GM18870 (cell line): ENCODE measurements at regions not wholly inside any gene's neighbourhood (a gene's known extent, or its start where the extent isn't known, plus 50 kb on each side); places are given as distances from the start of the nearest gene placed in this dataset.
"Not testable (repeated sequence)": the region's sequence is repeated elsewhere in the genome, so short reads cannot be mapped to it uniquely, and the experiment has no call there.

Experiments used
- ATAC-seq: cut with Tn5 transposase; IDR thresholded peaks from one replicate; pipeline ENCODE4 v1.9.1; 2021; ENCODE audit warnings: moderate library complexity; ENCODE audit not compliant: unreplicated experiment

DNA sequence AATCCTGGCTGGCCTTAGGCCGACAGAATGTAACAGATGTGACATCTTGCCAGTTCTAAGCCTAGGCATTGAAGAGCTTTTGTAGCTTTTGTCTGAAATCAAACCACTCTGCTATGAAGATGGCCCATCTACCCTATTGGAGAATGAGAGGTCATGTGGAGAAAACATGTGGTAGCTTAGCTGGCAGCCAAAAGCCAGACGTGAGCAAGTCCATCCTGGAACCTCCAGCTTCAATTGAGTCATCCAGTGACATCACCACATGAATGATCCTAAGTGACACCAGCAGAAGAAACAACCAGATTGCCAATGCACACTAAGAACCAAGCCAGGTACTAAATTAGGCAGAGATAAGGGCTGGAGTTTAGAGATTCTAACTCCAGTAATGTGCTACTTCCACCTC, 154.8 kb upstream of the ZFP42 start:
- no peak for ATAC-seq

DNA sequence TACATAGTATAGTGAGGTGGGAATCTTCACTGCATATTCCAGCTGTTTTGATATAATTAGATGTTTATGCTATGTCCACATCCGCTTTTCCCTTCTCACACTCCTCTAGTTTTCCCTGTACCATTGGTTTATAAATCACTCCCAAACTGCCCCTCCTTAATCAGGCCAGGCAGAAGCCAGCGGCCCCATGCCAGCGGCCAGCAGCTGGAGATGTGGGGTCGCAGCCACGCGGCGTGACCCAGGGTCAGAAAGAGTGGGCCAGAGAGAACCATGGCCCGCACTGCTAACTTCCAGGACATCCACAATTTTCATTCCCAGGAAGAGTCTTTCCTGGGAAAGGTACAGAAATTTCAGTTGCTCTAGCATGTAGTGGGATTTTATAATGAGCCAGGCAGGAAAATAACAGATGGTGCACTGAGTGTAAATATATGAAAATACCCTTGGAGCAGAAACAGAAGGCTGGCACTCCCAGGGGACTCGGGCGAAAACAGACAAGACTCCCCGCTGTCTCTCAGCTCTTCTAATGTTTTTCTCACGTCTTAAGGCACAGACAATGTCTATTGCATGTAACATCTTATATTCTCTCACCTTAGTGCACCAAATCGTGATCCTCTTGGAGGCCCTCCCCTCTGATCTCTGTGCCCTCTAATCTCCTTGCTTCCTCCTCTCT, 145.9 kb upstream of the ZFP42 start:
- no peak for ATAC-seq

DNA sequence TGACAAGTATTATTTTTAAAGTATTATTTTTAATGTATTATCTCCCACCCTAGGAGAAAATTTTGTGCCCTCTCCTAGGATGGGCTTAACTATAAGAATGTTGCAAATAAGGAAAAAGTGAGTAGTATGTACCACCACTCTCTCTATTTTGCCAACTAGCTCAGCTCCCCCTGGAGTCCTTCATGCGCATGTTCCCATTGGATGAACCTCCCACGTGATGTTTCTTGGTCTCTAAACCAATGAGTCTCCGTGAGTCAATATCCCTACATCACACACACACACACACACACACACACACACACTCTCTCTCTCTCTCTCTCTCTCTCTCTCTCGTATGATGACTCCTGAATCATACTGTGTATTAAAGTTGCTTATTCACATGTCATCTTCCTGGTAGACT, 129.7 kb upstream of the ZFP42 start:
- no peak for ATAC-seq

DNA sequence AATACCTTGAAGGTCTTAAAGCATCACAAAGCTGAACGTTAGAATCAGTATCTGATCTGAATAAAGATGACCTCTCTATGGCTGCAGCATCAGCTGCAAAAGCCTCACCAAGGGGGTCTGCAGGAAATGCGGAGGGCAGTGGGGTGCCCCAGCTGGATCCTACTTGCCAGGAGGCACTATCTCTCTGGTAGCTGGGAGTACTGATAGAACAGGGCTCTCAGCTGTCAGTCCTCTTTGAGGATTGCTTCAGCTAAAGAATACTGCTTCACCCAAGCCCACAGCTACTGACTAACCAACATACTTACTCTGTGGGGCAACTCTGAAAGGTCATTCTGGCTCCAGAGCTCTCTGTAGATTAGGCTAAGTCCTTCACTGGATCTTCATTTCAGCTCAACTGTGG, 112.5 kb upstream of the ZFP42 start:
- ATAC-seq, result no peak

DNA sequence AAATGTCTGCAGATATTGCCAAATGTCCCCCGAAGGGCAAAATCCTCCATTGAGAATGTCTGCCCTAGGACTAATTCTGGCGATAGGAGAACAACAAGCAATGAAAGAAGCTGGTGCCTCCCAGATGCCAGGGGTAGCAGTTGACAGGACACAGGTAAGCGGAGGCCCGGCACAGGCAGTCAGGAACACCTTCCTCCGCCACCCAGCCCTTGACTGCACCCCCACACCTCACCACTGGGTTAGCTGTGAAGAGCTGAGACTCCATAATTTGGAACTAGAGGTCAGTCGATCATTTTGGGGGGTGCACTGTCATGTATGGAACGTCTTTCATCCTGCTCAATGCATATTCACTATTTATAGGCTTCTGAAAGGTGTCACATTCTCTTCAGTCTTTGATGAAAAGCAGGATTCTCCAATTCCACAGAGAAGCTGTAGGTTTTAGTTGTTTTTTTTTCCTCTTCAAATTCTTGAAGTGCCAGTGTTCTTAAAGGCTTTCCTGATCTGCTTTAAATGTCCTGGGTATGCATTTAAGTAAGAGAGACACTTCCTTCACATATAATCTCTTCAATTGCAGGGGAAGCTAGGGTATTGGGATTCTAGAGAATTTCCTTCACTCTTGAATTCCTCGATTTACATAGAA, 111.6 kb upstream of the ZFP42 start:
- ATAC-seq, result no peak

DNA sequence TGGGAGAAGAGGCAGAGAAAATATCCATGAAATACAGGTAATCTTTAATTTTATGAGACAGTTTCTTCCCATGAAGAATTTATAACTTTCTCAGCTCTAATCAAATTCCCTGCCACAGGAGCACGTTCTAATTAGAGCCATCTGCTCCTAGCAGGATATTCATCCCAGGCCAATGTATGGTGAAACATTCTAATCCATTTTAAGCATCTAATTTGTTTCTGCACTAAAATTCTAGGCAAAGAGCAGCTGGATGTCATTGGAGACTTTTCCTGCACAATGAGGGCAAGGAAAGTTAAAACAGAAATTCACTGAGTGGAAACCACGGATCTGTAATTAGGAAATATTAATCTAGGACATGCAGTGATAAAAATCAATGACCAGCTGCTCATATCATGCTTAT, 107.7 kb upstream of the ZFP42 start:
- no peak for ATAC-seq

DNA sequence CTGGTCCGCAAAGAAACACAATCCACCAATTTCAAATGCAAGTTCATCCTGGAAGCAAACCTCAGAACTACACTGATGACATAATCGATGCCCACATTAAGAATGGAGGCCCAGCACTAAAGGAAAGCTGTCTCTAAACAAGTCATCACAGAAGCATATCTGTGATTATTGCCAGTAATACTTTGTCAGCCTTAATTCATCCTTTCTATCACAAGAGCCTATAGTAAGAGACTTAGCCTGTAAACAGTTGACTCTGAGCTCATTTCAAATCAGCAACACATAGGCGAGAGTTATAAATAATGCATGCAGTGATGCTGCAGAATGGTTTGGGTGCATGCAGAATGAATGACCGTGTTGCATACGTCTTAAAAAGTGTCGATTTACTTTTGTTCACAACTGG, 105.9 kb upstream of the ZFP42 start:
- ATAC-seq, result no peak

DNA sequence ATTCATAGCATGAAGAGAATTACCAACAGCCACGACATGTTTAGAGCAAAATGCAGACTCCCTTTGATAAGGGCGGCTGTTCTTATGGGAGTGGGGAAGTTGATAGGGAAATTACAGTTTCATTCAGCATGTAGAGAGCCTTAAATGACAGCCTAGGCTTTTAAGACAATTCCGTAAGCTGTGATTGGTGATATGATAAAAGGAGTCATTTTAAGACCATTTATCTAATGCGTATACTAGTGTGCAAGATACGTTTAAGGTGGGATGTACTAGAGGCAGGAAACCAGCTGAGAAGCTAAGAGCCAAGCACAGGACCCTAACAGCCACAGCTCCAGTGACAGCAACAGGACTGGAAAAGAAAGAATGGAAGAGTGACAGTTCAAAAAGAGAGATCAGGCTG, 102.2 kb upstream of the ZFP42 start:
- ATAC-seq, result no peak

DNA sequence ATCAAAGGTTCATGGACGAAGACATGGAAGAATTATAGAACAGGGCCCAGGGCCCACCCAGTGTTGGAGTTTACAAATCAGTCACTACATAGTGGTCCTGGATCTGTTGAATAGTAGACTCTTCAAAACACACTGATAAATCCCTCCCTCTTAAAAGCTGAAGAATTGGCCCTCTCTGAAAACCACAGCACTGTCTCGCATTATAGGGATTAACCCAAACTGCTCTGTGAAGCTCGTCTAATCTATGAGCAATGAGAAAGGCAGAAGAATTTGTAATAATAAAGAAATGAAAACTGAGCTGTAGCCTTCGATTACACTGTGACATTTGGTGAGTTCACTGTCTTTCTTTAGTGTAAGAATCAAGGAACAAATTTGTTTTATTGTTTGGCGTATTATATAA, 92.5 kb upstream of the ZFP42 start:
- ATAC-seq, result no peak

DNA sequence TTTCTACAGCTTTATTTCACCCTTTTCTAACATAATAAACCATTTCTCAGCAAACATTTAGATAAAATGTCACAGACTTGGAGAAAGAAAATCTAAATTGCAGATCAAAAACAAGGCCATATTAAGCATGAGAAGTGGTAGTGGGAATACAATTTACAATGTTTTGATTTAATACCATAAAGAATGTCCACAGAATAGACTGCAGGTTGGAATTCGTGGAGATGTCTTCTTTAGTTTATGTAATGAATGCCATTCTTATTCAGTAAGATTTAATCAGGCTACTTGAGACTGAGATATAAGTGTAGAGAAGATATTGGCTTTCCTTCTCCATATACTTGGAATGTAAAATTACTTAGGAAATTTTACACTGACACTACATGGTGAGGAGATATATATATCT, 91.9 kb upstream of the ZFP42 start:
- ATAC-seq, result no peak

DNA sequence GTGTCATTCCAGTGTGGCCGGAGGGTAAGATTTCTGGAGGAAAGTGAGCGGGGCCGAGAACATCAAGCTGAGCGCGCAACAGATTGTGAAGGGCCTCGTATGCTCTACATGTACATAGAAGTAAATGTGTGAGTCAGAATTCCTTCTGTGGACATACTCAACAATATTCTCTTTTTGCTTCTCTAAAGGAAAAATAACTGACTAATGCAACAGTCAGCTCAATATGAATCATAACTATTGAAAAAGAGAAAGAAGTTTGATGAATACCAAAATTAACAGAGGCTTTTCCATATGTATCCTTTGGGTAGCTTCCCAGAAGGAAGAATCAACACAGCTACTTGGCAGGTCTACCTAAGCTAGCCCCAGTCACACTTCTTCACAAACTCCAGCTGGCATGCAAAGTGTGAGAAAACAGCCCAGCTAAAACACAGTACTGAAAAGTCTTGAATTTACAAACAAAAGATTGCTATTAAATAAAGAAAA, 87.5 kb upstream of the ZFP42 start:
- no peak for ATAC-seq

DNA sequence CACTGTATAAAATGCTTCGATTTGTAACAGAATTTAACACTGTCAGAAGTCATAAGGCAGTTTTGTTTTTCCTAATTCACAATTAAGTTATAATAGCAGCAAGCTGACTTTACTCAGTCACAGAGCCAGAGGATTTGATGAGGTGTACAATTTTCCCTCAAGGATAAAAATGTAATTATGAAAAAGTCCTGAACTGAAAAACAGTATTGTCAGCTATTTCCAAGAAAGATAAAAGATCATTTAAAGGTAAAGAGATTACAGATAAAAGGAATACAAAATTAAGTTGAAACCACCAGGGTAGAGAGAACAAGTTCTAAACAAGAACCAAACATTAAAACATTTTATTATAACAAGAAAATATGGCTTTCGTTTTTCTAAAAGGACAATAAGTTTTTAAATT, 86.8 kb upstream of the ZFP42 start:
- no peak for ATAC-seq

DNA sequence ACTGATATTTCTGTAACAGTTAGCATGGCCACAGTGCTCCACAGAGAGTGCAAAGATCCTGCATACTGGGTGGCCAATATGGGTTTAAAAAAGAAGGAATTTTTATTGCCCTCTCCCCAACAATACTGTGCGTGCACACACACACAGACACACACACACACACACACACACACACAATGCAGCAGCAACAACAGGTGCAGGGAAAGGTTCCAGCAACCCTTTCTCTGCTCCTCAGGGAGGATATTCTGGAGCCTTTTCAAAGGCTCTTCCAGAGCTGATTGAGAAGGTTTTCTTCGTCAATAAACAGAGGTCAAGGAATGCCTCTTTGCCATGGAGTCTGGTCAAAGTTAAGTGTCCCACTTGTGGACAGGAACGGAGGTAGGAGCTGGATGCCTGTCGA, 84.8 kb upstream of the ZFP42 start:
- no peak for ATAC-seq

DNA sequence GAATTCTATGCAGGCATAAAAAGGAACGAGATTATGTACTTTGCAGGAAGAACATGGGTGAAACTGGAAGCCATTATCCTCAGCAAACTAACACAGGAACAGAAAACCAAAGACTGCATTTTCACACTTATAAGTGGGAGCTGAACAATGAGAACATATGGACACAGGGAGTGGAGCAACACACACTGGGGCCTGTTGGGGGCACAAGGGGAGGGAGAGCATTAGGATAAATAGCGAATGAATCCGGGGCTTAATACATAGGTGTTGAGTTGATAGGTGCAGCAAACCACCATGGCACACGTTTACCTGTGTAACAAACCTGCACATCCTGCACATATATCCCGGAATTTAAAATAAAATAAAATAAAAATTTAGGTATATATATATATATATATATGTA, 80.2 kb upstream of the ZFP42 start:
- ATAC-seq, result not testable (repeated sequence)

DNA sequence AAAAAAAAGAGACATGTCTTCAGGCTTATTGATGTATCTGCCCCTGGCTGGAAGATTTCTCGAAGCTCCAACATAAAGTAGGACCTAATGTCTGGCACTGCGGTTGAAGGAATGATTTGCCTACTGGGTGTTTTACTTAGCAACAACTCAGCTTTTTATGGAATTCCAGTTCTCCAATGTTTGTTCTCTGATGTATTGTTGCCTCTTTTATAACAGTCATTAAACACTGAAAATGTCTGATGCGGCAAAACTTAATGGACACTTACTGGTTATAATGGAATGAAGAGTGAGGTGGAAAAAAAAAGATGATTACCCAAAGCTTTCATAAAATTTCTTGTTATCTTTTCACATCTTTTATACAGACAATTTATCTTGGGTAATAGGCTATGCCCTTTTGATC, 75.6 kb upstream of the ZFP42 start:
- ATAC-seq, result no peak

DNA sequence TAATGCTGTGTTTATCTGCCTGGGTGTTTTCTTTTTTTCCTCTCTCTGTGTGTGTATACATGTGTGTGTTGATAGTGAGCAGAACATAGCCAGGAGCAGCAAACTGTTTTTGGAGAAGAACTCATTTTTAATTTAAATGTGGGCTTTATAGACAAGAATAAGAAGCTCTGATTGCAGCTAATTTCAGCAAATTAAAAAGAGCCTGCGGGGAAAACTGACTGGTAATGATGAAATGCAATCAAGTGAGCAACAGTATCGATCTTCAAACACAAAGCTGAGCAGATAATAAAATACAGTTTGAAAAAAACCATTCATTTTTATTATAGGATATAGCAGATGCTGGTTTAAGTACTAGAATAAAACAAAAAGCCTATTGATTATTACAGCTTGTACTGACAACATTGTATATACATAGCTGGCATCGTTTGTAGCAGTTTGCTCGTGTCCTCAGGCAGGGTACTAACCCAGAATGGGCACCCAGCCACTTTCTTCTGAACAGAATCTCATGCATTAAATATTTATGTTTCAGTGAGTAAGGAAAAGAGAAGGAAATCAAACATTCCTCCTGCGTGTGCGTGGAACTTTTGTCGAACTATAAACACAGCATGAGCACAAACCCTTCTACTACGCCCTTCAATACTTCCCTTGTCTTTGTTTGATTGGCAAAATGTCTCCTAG, 73.5 kb upstream of the ZFP42 start:
- ATAC-seq, result no peak

DNA sequence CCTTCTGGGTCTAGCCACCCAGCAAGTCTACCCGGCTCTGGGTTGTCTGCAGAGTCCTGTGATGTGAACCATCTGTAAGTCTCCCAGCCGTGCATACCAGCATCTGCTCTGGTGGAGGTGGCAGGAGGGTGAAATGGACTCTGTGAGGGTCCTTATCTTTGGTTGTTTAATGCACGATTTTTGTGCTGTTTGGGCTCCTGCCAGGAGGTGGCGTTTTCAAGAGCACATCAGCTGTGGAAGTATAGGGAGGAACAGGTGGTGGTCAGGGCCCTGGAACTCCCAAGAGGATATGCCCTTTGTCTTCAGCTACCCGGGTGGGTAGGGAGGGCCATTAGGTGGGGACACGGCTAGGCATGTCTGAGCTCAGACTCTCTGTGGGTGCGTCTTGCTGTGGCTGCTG, 66.5 kb upstream of the ZFP42 start:
- no peak for ATAC-seq

DNA sequence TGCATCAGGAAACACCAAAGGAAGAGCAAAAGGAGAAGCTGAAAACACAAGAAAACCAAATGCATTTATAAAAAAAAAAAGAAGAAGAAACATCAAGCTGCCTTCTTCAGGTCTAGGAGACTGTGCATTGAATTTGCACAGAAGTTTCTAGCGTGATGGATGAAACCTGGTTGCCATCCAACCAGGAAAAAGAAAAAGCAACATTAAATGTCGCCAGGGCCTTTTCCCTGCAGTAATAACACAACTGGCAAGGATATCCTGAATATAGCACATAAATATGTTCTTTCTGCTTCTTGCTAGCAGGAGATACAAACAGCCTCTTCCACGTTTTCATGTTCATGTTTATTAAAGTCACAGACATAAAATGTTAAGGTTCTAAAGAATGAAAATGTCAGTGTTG, 60.8 kb upstream of the ZFP42 start:
- no peak for ATAC-seq

DNA sequence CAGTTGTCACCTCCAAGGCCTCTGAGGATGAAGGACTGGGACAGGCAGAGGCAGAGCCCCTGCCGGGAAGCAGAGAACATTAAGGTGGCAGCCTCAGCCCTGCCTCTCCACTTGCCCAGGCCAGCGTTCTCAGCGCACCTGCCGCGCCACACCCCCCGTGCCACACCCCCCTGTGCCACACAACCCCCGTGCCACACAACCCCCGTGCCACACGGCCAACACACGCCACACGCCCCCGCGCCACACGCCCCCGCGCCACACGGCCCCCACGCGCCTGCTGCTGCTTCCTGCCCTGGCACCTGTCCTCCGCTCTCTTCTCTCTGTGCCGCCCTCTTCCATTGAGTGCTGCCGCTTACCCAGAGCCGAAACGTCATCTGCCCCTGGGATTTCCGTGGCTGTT, 58.0 kb upstream of the ZFP42 start:
- no peak for ATAC-seq

DNA sequence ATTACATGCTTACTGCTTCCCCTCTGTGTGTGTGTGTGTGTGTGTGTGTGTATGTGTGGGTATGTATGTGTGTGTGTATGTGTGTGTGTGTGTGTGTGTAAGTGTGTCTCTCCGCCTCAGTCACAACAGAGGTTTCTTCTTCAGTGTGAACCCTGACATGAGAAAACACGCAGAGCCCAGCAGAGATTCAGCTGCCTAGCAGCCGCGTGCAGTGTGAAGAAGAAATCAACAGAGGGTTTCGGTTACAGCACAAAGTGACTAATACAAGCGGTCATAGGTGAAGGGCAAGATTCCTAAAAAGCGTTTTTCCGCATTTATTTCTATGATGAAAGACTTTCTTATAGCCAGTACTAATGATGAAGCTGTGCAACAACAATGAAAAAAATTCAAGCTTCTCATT, 55.3 kb upstream of the ZFP42 start:
- no peak for ATAC-seq

DNA sequence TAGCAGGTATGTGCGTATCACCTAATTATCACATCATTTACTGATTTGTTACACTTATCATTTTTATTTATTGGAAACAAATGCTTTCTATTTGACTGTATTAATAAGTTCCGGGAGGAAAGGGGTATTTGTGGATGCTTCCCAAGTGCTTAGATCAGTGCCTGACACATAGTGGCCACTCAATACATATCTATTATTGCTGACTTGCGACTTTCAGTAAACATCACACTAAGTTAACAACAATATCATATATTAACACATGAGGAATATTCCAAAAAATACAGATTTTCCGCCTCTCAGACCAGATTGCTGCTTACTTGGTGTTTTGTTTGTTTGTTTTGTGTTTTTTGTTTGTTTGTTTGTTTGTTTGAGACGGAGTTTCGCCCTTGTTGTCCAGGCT, 52.6 kb upstream of the ZFP42 start:
- no peak for ATAC-seq

DNA sequence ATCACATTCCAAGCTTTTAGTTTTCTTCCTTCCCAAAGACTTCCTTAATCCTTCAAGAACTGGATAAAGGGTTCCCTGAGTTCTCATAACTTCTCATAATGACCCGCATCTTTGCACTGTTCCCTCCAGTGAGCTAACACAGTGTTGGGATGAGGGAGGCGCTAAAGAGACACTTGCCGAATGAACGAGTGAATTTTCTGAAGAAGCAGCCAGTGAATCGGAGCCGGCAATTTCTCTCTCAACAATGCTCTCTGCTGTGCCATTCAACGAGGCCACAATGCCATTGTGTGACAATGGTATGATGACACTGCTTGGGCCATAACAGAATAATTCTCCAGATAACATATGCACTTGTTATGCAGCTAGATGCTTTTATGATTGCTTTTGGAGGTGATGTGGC, 51.4 kb upstream of the ZFP42 start:
- no peak for ATAC-seq
